ENCODE measurements at regions not wholly inside any gene's neighbourhood (a gene's known extent, or its start where the extent isn't known, plus 50 kb on each side); places are given as distances from the start of the nearest gene placed in this dataset.

GRCh38 chr3:70789878-70790277, 477.4 kb upstream of the MDFIC2 start:
- DNase-seq, result no peak

- no peak for DNase-seq
Measured at GRCh38 chr3:70780790-70781189, 468.4 kb upstream of the MDFIC2 start.

- no peak for DNase-seq
Measured at GRCh38 chr3:70779296-70779695, 466.9 kb upstream of the MDFIC2 start.

GRCh38 chr3:70776081-70776480, 463.6 kb upstream of the MDFIC2 start:
- no peak for DNase-seq

GRCh38 chr3:70775257-70775656, 462.8 kb upstream of the MDFIC2 start:
- DNase-seq, result no peak

DNA sequence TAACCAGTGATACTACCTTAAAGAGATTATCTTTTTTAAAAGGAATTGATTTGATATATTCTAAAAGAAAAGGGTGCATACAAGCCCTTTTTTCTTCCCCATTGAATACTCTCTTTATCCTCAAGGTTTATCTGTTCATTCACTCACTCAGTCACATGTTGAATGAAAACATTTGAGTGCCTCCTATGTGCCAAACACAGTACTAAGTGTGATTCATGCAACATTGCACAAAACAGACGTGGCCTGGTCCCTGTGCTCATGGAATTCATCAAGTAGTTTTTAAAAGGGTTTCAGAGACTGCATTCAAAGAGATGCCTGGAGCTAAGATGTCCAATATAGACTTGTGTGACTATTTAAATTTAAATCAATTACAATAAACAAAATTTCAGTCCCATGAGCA, 462.2 kb upstream of the MDFIC2 start:
- no peak for DNase-seq

GRCh38 chr3:70771426-70772147, 459.1 kb upstream of the MDFIC2 start:
- no peak for DNase-seq

GRCh38 chr3:70770650-70771049, 458.2 kb upstream of the MDFIC2 start:
- DNase-seq, result no peak

DNA sequence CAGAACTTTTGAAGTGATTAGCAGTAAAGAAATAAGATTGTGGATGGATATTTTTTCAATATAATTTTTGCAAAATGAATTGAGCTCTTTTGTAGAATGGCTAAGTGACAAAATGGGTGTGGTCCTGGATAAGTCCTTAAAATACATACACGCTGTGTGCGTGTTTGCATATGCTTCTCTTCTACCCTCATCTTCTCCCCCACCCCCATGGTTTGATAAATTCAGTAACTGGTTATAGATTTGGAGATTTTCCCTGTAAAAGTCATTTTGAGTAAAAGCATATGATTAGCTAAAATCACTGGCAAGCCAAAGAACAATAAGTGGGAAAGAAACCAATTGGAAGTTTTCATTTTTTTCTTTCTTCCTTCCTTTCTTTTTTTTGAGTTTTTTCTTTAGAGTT, 453.9 kb upstream of the MDFIC2 start:
- no peak for DNase-seq

GRCh38 chr3:70763894-70764293, 451.5 kb upstream of the MDFIC2 start:
- DNase-seq, result no peak

DNA sequence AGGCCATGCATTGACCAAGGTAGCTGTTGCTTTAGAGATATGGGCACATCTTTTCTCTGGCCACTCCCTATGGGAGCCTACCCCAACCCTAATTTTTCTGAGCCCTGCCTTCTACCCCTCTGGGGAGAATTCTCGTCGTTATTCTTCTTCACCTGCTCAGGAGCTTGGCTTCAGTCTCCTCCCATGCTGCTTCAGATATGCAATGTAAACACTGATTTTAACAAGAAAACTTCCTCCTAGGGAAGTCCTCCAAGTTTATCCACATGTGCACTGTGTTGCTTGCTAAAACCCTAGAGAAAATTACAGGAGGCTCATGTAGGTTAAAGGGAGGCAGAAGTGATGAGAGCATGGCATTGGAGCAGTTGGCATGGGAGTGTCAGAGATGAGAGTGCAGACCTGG, 445.2 kb upstream of the MDFIC2 start:
- DNase-seq, result no peak

GRCh38 chr3:70755526-70755925, 443.1 kb upstream of the MDFIC2 start:
- DNase-seq, result no peak

- DNase-seq, result no peak
Measured at GRCh38 chr3:70754314-70754713, 441.9 kb upstream of the MDFIC2 start.

DNA sequence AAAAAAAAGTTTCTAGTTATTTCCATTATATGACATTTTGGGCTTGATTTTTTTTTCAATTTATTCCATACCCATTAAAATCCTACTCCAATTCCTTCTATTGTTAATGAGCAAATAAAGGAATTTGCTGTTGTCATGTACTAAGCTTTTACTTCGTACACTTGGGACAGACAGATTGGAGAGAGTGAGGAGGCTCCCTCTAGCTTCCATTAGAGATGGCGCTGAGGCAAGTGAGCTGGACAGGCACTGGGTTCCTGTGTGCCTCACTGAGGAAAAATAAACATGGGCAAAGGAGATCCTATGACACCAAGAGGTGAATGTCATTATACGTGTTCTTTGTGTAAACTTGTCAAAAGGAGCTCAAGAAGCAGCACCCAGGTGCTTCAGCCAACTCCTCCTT, 441.1 kb upstream of the MDFIC2 start:
- DNase-seq, result no peak

- DNase-seq, result no peak
Measured at GRCh38 chr3:70752051-70752450, 439.6 kb upstream of the MDFIC2 start.

GRCh38 chr3:70749122-70749521, 436.7 kb upstream of the MDFIC2 start:
- no peak for DNase-seq

- no peak for DNase-seq
Measured at GRCh38 chr3:70748593-70748992, 436.2 kb upstream of the MDFIC2 start.

DNA sequence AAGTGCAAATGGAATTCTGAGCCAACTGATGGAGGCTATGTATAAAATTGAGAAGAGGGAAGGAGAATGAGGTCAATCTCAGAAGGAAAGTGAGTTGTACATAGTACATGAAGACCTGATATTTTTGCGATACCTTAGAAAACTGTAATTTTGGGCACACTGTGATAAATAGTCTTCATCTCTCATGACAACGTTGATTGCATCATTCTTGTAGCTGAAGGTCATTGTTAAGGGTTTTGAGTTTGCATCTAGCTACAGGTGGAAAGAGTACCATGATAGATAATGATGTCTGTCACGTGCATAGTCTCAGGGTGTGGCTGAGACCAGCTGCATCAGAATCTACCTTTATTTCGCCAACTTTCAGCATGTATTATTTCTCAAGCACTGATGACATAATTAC, 435.4 kb upstream of the MDFIC2 start:
- no peak for DNase-seq

- DNase-seq, result no peak
Measured at GRCh38 chr3:70744536-70744935, 432.1 kb upstream of the MDFIC2 start.

DNA sequence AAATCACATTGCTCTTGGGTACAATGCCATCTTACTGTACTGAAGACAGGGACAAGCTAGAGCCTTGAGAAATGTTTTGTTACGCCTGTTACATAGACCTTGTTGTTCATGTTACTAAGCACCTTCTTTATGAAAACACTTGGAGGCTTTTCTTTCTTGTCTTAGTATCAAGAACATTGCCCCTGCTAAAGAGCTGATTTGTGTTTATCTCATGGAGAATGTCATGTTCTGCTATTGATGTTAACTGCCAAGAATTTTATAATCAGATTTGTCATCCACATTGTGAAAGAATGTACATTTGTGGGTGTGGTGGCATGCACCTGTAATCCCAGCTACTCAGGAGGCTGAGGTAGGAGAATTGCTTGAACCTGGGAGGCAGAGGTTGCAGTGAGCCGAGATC, 431.3 kb upstream of the MDFIC2 start:
- no peak for DNase-seq

DNA sequence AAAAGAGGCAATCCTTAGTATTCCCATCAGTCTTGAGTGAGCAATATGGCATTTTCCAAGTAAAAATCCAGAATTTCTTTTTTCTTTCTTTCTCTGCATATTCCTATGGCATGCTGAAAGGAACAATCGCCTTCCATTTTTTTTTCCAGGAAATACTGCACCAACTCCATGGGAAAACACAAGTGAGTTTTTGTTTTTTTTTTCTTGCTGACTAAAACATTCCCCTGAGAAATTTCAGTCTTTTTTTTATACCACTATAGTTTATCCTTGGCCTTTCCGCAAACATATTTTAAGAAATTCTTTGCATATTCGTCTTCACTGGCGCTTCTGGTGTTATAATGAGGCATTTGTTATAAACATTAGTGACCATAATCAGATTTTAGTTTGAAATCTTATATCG, 429.6 kb upstream of the MDFIC2 start:
- DNase-seq, result no peak

DNA sequence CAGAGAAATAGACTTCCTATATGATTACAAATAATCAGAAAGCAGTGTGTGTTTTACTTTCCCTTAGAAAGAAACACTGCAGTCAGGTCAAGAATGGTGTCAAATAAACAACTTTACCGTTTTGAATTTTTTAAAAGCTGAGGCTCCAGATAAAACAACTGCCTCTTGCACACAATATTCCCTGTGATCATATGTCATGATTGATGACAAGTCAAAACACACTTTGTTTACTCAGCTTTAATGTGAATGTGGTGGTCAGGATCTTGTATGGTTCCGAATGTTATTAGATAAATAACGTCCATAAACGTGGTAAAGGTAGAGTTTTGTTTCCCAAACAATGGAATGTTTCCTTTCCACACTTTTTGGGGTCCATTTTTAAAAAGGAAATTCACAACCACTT, 428.4 kb upstream of the MDFIC2 start:
- no peak for DNase-seq

DNA sequence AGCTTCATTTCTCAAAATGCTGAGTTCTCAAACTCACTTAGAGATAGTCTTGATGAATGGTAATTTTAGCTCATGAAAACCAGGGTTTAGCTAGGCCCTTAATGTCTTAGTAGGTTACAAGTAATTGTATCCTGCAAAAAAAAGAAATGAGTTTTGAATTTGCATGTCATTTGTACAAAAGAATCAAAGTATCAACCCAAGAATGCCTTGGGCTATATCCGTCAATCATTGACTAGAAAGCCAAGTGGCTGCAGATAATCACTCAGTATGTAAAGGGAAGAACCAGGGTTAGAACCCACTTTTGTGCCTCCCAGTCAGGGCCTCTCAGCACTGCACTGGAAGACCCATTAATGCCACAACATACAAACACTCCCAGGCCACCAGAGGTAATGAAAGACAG, 427.6 kb upstream of the MDFIC2 start:
- DNase-seq, result no peak

DNA sequence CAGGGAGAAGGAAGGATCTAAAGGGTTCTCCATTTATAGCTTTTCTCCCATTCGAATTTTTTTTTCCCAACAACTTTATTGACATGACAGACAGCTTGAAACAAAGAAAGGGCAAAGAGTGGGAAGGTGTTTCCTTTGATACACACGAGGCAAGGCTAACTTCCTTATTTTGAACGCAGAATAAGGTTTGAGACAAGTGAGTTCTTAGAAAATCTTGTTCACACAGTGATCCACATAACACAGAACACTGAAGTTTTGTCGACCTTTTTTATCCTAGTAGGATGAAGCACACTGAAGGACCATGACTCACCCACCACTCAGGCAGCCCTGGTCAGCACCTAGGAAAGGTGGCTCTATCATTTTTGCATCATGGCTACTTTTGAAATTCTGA, 425.8 kb upstream of the MDFIC2 start:
- DNase-seq, result no peak

GRCh38 chr3:70737666-70738290, 425.3 kb upstream of the MDFIC2 start:
- no peak for DNase-seq
